NB4 (cell line): ENCODE measurements at regions not wholly inside any gene's neighbourhood (a gene's known extent, or its start where the extent isn't known, plus 50 kb on each side); places are given as distances from the start of the nearest gene placed in this dataset.
"Not testable (repeated sequence)": the region's sequence is repeated elsewhere in the genome, so short reads cannot be mapped to it uniquely, and the experiment has no call there.

Experiments used
- DNase-seq: peaks from one replicate; pipeline ENCODE4 v3.0.0; 2010; ENCODE audit warnings: low read depth
- H3K4me3 ChIP-seq: one replicate; pipeline ENCODE4 v1.5.1; 2011; ENCODE audit warnings: mild to moderate bottlenecking, low read depth, low read length, moderate library complexity
- CTCF ChIP-seq: IDR thresholded peaks from one replicate; pipeline ENCODE4 v1.5.1; 2012; ENCODE audit warnings: low read depth, low read length
- MAX ChIP-seq: IDR thresholded peaks from 2 replicates; pipeline ENCODE4 v1.6.1; 2011; ENCODE audit warnings: low read depth, low read length
- MYC ChIP-seq: IDR thresholded peaks from 2 replicates; pipeline ENCODE4 v1.6.1; 2011; ENCODE audit warnings: low read depth, low read length
- POLR2A ChIP-seq: IDR thresholded peaks from 2 replicates; pipeline ENCODE4 v1.6.1; 2011; ENCODE audit warnings: mild to moderate bottlenecking; ENCODE audit not compliant: insufficient read length; ENCODE audit errors: extremely low read depth

GRCh38 chrX:13418126-13419097, 98.6 kb upstream of the ATXN3L start:
- DNase-seq, result no peak
- no peak overlapping the region for H3K4me3 ChIP-seq

GRCh38 chrX:13415509-13415908, 95.7 kb upstream of the ATXN3L start:
- no peak for TF ChIP-seq POLR2A
- TF ChIP-seq CTCF, result no peak
- no peak for TF ChIP-seq MYC
- TF ChIP-seq MAX, result no peak
- DNase-seq, result no peak
- H3K4me3 ChIP-seq, result no peak overlapping the region

More at GRCh38 chrX:13418126-13419097, 98.6 kb upstream of the ATXN3L start:
- TF ChIP-seq MYC, result no peak
- TF ChIP-seq MAX, result no peak
- no peak for TF ChIP-seq POLR2A
- no peak for TF ChIP-seq CTCF

GRCh38 chrX:13414006-13414647, 94.3 kb upstream of the ATXN3L start:
- no peak overlapping the region for H3K4me3 ChIP-seq
- no peak for DNase-seq
- TF ChIP-seq POLR2A, result no peak
- no peak for TF ChIP-seq MAX
- TF ChIP-seq CTCF, result no peak
- TF ChIP-seq MYC, result no peak

GRCh38 chrX:13412208-13412600, 92.4 kb upstream of the ATXN3L start:
- TF ChIP-seq MYC (no peak), CTCF (no peak), POLR2A (no peak), MAX (no peak)
- no peak for DNase-seq
- no peak overlapping the region for H3K4me3 ChIP-seq

GRCh38 chrX:13411496-13412207, 91.8 kb upstream of the ATXN3L start:
- no peak for TF ChIP-seq POLR2A
- TF ChIP-seq MAX, result no peak
- no peak overlapping the region for H3K4me3 ChIP-seq
- DNase-seq, result no peak

- H3K4me3 ChIP-seq, result not testable (repeated sequence)
Measured at GRCh38 chrX:13408599-13408998, 88.7 kb upstream of the ATXN3L start.

GRCh38 chrX:13404777-13405176, 84.9 kb upstream of the ATXN3L start:
- not testable (repeated sequence) for H3K4me3 ChIP-seq, DNase-seq

More at GRCh38 chrX:13408599-13408998, 88.7 kb upstream of the ATXN3L start:
- not testable (repeated sequence) for DNase-seq
